SK-N-SH (cell line): ENCODE measurements at regions not wholly inside any gene's neighbourhood (a gene's known extent, or its start where the extent isn't known, plus 50 kb on each side); places are given as distances from the start of the nearest gene placed in this dataset.

ENCODE experiments used
- CTCF ChIP-seq: fragments of 200-600 bp; sonication (generic); IDR thresholded peaks from 2 replicates; pipeline ENCODE4 v1.6.1; 2017; ENCODE audit warnings: antibody characterized with exemption, mild to moderate bottlenecking, moderate library complexity
- GABPA ChIP-seq: IDR thresholded peaks from 2 replicates; pipeline ENCODE4 v1.4.0; 2012; ENCODE audit warnings: low read depth, mild to moderate bottlenecking
- JUND ChIP-seq: IDR thresholded peaks from 2 replicates; pipeline ENCODE4 v1.4.0; 2012
- MAX ChIP-seq: IDR thresholded peaks from 2 replicates; pipeline ENCODE4 v1.4.0; 2012; ENCODE audit warnings: low read depth
- PBX3 ChIP-seq: IDR thresholded peaks from 2 replicates; pipeline ENCODE4; 2012
- POLR2AphosphoS5 ChIP-seq: IDR thresholded peaks from 2 replicates; pipeline ENCODE4 v1.6.1; 2012; ENCODE audit warnings: low read depth, low read length
- RCOR1 ChIP-seq: fragments of 150-350 bp; IDR thresholded peaks from 2 replicates; pipeline ENCODE4 v1.6.1; 2017; ENCODE audit warnings: antibody characterized with exemption, low read length
- RXRA ChIP-seq: IDR thresholded peaks from 2 replicates; pipeline ENCODE4 v1.4.0; 2012; ENCODE audit warnings: low read depth, mild to moderate bottlenecking, borderline replicate concordance
- SIN3A ChIP-seq: IDR thresholded peaks from 2 replicates; pipeline ENCODE4 v1.6.1; 2012; ENCODE audit warnings: low read depth, mild to moderate bottlenecking, low read length, moderate library complexity, borderline replicate concordance
- SMC3 ChIP-seq: IDR thresholded peaks from 2 replicates; pipeline ENCODE4 v1.6.1; 2012; ENCODE audit warnings: low read depth, low read length, improper control_type of control experiment
- TCF12 ChIP-seq: IDR thresholded peaks from 2 replicates; pipeline ENCODE4 v1.4.0; 2012
- TF ChIP-seq, protein P1 (sequence below): IDR thresholded peaks from 2 replicates; pipeline ENCODE4 v1.6.1; 2012; ENCODE audit warnings: mild to moderate bottlenecking, low read depth, low read length, moderate library complexity
- TF ChIP-seq, protein P2 (sequence below): IDR thresholded peaks from 2 replicates; pipeline ENCODE4 v1.4.0; 2012; ENCODE audit warnings: low read depth, borderline replicate concordance

GRCh38 chr5:23007236-23007635, 154.1 kb upstream of the CDH12 start:
- TF ChIP-seq CTCF (no peak), RCOR1 (no peak), MAX (no peak), RXRA (no peak), JUND (no peak), GABPA (no peak), PBX3 (no peak), POLR2AphosphoS5 (no peak), SIN3A (no peak), SMC3 (no peak), TCF12 (no peak)
- TF ChIP-seq, protein P1, sequence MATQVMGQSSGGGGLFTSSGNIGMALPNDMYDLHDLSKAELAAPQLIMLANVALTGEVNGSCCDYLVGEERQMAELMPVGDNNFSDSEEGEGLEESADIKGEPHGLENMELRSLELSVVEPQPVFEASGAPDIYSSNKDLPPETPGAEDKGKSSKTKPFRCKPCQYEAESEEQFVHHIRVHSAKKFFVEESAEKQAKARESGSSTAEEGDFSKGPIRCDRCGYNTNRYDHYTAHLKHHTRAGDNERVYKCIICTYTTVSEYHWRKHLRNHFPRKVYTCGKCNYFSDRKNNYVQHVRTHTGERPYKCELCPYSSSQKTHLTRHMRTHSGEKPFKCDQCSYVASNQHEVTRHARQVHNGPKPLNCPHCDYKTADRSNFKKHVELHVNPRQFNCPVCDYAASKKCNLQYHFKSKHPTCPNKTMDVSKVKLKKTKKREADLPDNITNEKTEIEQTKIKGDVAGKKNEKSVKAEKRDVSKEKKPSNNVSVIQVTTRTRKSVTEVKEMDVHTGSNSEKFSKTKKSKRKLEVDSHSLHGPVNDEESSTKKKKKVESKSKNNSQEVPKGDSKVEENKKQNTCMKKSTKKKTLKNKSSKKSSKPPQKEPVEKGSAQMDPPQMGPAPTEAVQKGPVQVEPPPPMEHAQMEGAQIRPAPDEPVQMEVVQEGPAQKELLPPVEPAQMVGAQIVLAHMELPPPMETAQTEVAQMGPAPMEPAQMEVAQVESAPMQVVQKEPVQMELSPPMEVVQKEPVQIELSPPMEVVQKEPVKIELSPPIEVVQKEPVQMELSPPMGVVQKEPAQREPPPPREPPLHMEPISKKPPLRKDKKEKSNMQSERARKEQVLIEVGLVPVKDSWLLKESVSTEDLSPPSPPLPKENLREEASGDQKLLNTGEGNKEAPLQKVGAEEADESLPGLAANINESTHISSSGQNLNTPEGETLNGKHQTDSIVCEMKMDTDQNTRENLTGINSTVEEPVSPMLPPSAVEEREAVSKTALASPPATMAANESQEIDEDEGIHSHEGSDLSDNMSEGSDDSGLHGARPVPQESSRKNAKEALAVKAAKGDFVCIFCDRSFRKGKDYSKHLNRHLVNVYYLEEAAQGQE: no peak
- TF ChIP-seq, protein P2, sequence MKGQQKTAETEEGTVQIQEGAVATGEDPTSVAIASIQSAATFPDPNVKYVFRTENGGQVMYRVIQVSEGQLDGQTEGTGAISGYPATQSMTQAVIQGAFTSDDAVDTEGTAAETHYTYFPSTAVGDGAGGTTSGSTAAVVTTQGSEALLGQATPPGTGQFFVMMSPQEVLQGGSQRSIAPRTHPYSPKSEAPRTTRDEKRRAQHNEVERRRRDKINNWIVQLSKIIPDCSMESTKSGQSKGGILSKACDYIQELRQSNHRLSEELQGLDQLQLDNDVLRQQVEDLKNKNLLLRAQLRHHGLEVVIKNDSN: no peak
